Muscle of leg (tissue), 3 donors: ENCODE measurements at regions not wholly inside any gene's neighbourhood (a gene's known extent, or its start where the extent isn't known, plus 50 kb on each side); places are given as distances from the start of the nearest gene placed in this dataset.

Source experiments
- DNase-seq: peaks from one replicate; pipeline ENCODE4 v3.0.0; 2013
- H3K27ac ChIP-seq: one replicate; pipeline ENCODE4 v1.5.1; 2013; ENCODE audit warnings: mild to moderate bottlenecking, low read length, control low read depth
- H3K27me3 ChIP-seq: one replicate; pipeline ENCODE4 v1.6.1; 2013; ENCODE audit warnings: low read length; ENCODE audit not compliant: control insufficient read depth, insufficient read depth
- H3K36me3 ChIP-seq: one replicate; pipeline ENCODE4 v1.6.1; 2013; ENCODE audit warnings: low read length; ENCODE audit not compliant: control insufficient read depth, insufficient read depth
- H3K4me1 ChIP-seq: one replicate; pipeline ENCODE4 v1.6.1; 2013; ENCODE audit warnings: low read length; ENCODE audit not compliant: control insufficient read depth, insufficient read depth
- H3K4me3 ChIP-seq: one replicate; pipeline ENCODE4 v1.5.1; 2013; ENCODE audit warnings: low read length, control low read depth
- H3K9me3 ChIP-seq: replicated peaks from 2 replicates; pipeline ENCODE4 v1.6.1; 2013; ENCODE audit warnings: low read depth, low read length; ENCODE audit not compliant: control insufficient read depth
- WGBS: methylation state at CpG from one replicate; pipeline ENCODE4 v1.1.5; 2013; ENCODE audit warnings: missing lambda C conversion rate; ENCODE audit not compliant: insufficient coverage; 5-methylcytosine and 5-hydroxymethylcytosine counted together

DNA sequence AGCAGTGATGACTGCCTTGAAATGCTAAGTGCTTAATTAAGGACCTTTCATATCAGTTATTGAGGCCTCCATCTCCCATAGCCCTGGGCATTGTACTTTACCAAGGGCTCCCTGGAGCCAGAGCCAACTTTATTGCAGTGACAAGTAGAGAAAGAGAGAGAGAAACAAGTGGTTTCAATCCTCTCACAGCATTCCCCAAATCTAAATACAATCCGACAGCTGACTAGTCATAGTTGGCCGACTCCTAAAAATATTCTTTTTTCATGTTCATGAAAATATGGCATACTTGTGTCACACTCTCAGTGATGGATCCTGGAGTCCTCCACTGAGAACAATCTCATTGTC, 127.0 kb upstream of the TFAP2D start:
- Histone ChIP-seq H3K36me3 (no peaks in the 10 kb centered on the region), H3K27ac (no peak overlapping the region), H3K9me3 (no peaks in the 10 kb centered on the region), H3K4me1 (no peaks in the 10 kb centered on the region), H3K4me3 (no peak overlapping the region), H3K27me3 (no peaks in the 10 kb centered on the region)
- DNase-seq: no peak
- WGBS: no CpG with 5 or more reads among the region's 2 CpGs

DNA sequence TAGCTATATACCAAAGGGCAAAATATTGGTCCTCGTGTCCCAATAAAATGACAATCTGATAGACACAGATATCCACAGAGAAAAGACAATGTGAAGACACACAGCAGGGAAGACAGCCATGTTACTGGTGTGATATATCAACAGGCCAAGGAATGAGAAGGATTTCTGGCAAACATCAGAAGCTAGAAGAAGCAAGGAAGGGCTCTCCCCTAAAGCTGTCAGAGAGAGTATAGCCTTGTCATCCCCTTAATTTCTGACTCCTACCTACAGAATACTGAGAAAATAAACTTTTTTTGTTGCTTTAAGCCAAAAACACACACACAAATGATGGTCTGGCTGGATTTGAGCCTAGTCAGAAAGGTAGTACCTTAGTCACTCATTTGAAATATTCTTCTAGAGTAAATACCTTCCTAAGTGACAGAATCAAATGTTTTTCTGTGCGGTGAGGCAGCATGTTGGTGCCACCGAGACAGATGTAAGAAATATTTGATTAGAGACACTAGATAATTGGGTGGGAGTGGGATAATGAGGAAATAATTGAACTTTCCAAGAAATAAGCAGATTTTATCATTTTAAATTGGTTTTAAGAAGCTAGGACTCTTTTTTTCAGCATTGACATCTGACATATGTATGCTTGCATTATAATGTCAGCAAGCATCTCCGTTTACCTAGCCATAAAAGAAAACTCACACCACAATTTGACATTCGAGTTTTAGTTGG, 123.4 kb upstream of the TFAP2D start:
- Histone ChIP-seq H3K4me1 (no peaks in the 10 kb centered on the region), H3K36me3 (no peaks in the 10 kb centered on the region), H3K27ac (no peak overlapping the region), H3K9me3 (no peaks in the 10 kb centered on the region), H3K4me3 (no peak overlapping the region), H3K27me3 (no peaks in the 10 kb centered on the region)
- no peak for DNase-seq
- WGBS: no CpG with 5 or more reads among the region's 5 CpGs

DNA sequence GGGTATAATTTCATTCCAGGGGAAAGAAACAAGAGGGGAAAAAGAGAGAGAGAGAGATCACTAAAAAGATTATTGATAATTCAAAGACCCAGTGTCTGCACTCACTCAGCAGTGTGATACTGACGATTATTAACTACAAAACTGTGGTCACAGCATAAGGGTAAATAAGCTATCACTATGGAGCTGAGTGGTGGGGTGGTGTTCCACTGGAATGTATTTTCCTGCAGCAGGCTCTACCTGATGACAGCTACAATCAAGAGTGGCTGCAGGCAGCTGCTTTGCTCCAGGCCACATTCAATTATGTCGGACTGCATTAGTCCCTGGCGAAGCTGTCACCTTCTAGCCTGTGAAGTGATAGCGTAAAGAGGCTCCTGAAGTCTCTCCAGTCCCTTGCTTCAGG, 122.2 kb upstream of the TFAP2D start:
- H3K27me3 ChIP-seq: no peaks in the 10 kb centered on the region
- no CpG with 5 or more reads among the region's 4 CpGs for WGBS
- H3K4me3 ChIP-seq: no peak overlapping the region
- no peaks in the 10 kb centered on the region for H3K36me3 ChIP-seq
- no peak overlapping the region for H3K27ac ChIP-seq
- no peaks in the 10 kb centered on the region for H3K9me3 ChIP-seq
- no peak for DNase-seq
- H3K4me1 ChIP-seq: no peaks in the 10 kb centered on the region

DNA sequence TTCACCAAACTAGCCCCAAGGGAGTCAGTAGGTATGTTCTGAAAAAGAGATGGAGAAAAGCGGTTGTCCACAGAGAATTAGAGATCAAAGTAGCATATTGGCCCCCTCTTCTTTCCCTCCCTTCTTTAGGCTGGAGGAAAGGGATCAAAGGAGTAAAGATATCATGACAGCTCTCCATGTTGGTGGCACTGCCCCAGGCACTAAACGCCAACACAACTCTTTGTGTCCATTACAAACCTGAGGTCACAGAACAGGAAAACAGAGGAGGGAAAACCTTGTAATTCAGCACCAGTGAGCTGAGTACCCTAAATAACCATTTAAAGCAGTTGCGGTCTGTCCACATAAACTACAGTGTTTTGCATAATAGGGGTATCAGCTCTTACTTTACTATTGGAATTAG, 113.0 kb upstream of the TFAP2D start:
- H3K4me3 ChIP-seq: no peak overlapping the region
- H3K27me3 ChIP-seq: no peaks in the 10 kb centered on the region
- H3K27ac ChIP-seq: no peak overlapping the region
- no peaks in the 10 kb centered on the region for H3K9me3 ChIP-seq
- WGBS: 67% methylated on average over 1 of the region's 3 CpGs
- H3K4me1 ChIP-seq: no peaks in the 10 kb centered on the region
- no peaks in the 10 kb centered on the region for H3K36me3 ChIP-seq
- DNase-seq: no peak

DNA sequence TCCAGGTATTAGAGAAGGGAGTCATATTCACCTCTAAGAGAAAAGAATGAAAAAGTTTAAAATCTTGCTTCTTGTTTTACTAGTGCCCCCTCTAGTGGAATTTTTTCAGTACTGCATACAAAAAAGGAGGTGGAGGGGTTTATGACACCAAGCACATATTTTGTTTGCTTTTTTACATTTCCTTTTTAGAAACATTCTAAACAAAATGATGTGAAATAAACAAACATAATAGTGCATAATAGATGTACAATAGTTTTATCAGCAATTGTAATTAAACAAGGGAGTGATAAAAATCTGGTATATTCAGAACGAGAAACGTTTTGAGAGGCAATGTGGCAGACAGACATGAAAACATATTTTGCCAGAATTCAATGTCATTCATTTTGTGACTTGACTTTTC, 111.0 kb upstream of the TFAP2D start:
- no peaks in the 10 kb centered on the region for H3K27me3 ChIP-seq
- H3K9me3 ChIP-seq: no peaks in the 10 kb centered on the region
- H3K36me3 ChIP-seq: no peaks in the 10 kb centered on the region
- H3K27ac ChIP-seq: no peak overlapping the region
- WGBS: no CpG with 5 or more reads among the region's 2 CpGs
- H3K4me1 ChIP-seq: no peaks in the 10 kb centered on the region
- H3K4me3 ChIP-seq: no peak overlapping the region
- peak; percentile 47 for DNase-seq

DNA sequence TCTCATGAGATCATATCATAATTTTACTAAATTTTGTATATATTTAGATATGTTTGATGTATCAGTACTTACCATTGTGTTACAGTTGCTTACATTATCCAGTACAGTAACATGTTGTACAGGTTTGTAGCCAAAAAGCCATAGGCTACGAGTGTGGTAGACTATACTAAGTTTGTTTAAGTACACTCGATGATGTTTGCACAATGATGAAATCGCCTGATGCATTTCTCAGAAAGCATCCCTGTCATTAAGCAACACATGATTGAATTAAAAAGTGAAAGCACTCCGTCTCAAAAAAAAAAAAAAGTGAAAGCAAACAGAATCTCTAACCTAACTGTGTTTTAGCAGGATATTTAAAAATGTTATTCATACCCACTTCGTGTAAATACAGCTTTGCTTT, 104.9 kb upstream of the TFAP2D start:
- no peak for DNase-seq
- Histone ChIP-seq H3K9me3 (no peaks in the 10 kb centered on the region), H3K36me3 (no peaks in the 10 kb centered on the region), H3K4me3 (no peak overlapping the region), H3K4me1 (no peaks in the 10 kb centered on the region), H3K27ac (no peak overlapping the region), H3K27me3 (no peaks in the 10 kb centered on the region)
- no CpG with 5 or more reads among the region's 5 CpGs for WGBS

DNA sequence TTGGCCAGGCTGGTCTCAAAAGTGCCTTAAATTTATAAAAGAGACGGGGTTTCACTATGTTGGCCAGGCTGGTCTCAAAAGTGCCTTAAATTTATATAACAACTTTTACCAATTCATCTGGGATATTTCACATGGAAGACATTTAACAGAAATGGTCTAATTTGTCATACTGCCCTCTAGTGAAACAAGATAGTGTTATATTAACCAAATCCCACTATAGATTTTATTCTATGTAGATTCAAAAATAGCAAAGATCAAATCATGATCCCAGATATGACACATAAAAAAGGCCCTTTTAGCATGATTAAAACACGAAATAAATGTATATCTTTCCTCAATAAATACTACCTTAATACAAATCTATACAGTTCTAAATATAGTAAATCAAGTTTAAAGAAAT, 102.8 kb upstream of the TFAP2D start:
- no peaks in the 10 kb centered on the region for H3K4me1 ChIP-seq
- H3K27me3 ChIP-seq: no peaks in the 10 kb centered on the region
- no peaks in the 10 kb centered on the region for H3K36me3 ChIP-seq
- DNase-seq: no peak
- no peak overlapping the region for H3K27ac ChIP-seq
- H3K4me3 ChIP-seq: no peak overlapping the region
- H3K9me3 ChIP-seq: no peaks in the 10 kb centered on the region
- no CpG with 5 or more reads among the region's 2 CpGs for whole genome bisulfite sequencing

DNA sequence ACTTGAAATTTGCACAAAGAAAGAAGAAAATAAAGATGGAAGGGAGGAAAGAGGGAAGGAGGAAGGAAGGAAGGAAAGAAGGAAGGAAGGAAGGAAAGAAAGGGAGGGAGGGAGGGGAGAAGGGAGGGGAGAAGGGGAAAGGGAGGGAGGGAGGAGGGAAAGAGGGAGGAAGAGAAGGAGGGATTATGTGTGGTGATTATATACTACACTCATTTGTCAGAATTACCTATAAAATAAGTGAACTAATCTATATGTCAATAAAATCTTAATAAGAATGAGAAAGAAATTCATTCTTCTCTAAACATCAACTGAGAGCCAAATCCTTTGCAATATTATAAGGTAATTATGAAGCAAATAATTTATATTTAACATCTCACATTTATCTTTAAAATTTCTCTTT, 77.9 kb upstream of the TFAP2D start:
- Histone ChIP-seq H3K4me3 (no peak overlapping the region), H3K9me3 (no peaks in the 10 kb centered on the region), H3K36me3 (no peaks in the 10 kb centered on the region), H3K27me3 (no peaks in the 10 kb centered on the region), H3K4me1 (no peaks in the 10 kb centered on the region), H3K27ac (no peak overlapping the region)
- no peak for DNase-seq

DNA sequence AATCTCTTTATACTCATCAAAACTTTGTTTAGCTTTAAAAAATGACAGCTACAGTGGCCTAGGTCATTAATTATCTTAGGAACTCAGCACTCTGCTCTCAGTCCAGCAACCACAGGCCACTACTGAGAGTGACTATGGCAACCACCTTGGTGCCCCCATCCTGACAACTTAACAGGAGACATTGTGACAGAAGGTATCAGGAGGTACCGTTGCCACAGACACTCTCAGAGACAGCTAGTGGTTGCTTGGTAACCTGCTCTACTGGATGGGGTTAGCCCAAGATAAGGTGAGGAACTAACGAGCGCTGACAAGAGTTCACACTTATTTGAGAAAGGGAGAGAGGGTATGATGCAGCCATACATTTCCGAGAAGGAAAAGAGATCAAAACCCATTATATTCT, 76.1 kb upstream of the TFAP2D start:
- no peaks in the 10 kb centered on the region for H3K36me3 ChIP-seq
- DNase-seq: no peak
- H3K27me3 ChIP-seq: no peaks in the 10 kb centered on the region
- no peak overlapping the region for H3K27ac ChIP-seq
- WGBS: 0% methylated on average over 1 of the region's 4 CpGs
- no peak overlapping the region for H3K4me3 ChIP-seq
- H3K4me1 ChIP-seq: no peaks in the 10 kb centered on the region
- no peaks in the 10 kb centered on the region for H3K9me3 ChIP-seq

DNA sequence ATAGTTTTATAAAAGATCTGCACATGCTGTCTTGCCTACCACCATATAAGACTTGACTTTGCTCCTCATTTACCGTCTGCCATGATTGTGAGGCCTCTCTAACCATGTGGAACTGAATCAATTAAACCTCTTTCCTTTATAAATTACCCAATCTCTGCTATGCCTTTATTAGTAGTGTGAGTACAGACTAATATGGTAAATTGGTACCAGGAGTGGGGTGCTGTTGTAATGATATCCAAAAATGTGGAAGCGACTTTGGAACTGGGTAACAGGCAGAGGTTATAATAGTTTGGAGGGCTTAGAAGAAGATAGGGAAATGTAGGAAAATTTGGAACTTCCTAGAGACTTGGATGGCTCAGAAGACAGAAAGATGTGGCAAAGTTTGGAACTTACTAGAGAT, 64.2 kb upstream of the TFAP2D start:
- 86% methylated on average over 1 of the region's 2 CpGs for WGBS
- Histone ChIP-seq H3K9me3 (peaks cover 13% of the 10 kb centered on the region), H3K4me1 (no peaks in the 10 kb centered on the region), H3K4me3 (no peak overlapping the region), H3K27me3 (no peaks in the 10 kb centered on the region), H3K36me3 (no peaks in the 10 kb centered on the region), H3K27ac (no peak overlapping the region)
- no peak for DNase-seq

DNA sequence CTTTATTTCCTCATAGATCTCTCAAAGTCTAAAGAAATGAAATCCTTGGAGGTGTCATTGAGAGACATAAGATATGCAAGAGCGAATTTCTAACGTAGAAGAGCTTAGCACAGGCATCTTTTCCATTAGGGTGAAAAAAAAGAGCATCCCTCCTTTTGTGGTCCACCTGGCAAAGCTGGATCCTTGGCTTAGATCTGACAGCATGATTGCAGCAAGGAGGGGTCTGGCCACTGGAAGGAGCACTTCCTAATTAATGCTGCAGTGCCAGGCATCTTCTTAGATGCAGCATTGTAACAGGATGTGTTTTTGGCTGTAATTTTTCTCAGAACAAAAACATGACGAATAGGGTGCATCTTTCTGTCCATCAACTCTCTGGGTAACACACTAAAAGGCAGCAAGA, 60.1 kb upstream of the TFAP2D start:
- WGBS: 60% methylated on average over 3 of the region's 3 CpGs

More for the DNA sequence above, 60.1 kb upstream of the TFAP2D start:
- H3K4me3 ChIP-seq: no peak overlapping the region
- DNase-seq: no peak
- H3K27ac ChIP-seq: no peak overlapping the region
- H3K36me3 ChIP-seq: no peaks in the 10 kb centered on the region
- peaks cover 13% of the 10 kb centered on the region for H3K9me3 ChIP-seq
- H3K4me1 ChIP-seq: no peaks in the 10 kb centered on the region
- no peaks in the 10 kb centered on the region for H3K27me3 ChIP-seq
